ENCODE measurements at regions not wholly inside any gene's neighbourhood (a gene's known extent, or its start where the extent isn't known, plus 50 kb on each side); places are given as distances from the start of the nearest gene placed in this dataset.
"Not testable (repeated sequence)": the region's sequence is repeated elsewhere in the genome, so short reads cannot be mapped to it uniquely, and the experiment has no call there.

GRCh38 chr5:32866138-32866537 lies 155.0 kb downstream of the NPR3 start:
- no peak overlapping the region for H3K27ac ChIP-seq
- intact Hi-C loops (cut with DNase I; ENCODE audit: low total_unique reads) = no loop called here
- no peak for TF ChIP-seq POLR2AphosphoS5 (IDR thresholded peaks at IDR 0.05)
- no peak for TF ChIP-seq CTCF (IDR thresholded peaks at IDR 0.05)
- no peak for TF ChIP-seq POLR2A (IDR thresholded peaks at IDR 0.05)
- no peak for TF ChIP-seq EP300 (IDR thresholded peaks at IDR 0.05)
- 64 to 83% (median 73%) methylated on average over 1 of the region's 1 CpG for WGBS, 5 donors
- H3K4me1 ChIP-seq = no peaks in the 10 kb centered on the region
- no peaks in the 10 kb centered on the region for H3K27me3 ChIP-seq
- no peak overlapping the region for H3K4me3 ChIP-seq
- DNase-seq = no peak
- no peaks in the 10 kb centered on the region for H3K36me3 ChIP-seq
- peaks cover 0 to 11% (median 2%) of the 10 kb centered on the region in 4 donors for H3K9me3 ChIP-seq

GRCh38 chr5:32869216-32869615 lies 158.1 kb downstream of the NPR3 start:
- Histone ChIP-seq H3K4me1 (no peaks in the 10 kb centered on the region), H3K36me3 (no peaks in the 10 kb centered on the region), H3K27me3 (no peaks in the 10 kb centered on the region), H3K9me3 (peaks cover 0 to 31% (median 16%) of the 10 kb centered on the region in 4 donors), H3K27ac (no peak overlapping the region), H3K4me3 (no peak overlapping the region)
- intact Hi-C loops (cut with DNase I; ENCODE audit: low total_unique reads) = no loop called here
- no peak for DNase-seq
- WGBS, 5 donors = 82 to 87% (median 85%) methylated on average over 3 of the region's 3 CpGs
- TF ChIP-seq POLR2A (IDR thresholded peaks at IDR 0.05) (no peak), POLR2AphosphoS5 (IDR thresholded peaks at IDR 0.05) (no peak), EP300 (IDR thresholded peaks at IDR 0.05) (no peak), CTCF (IDR thresholded peaks at IDR 0.05) (no peak)

GRCh38 chr5:32876791-32877190 lies 165.7 kb downstream of the NPR3 start:
- DNase-seq = no peak
- Histone ChIP-seq H3K36me3 (no peaks in the 10 kb centered on the region), H3K4me1 (no peaks in the 10 kb centered on the region), H3K27me3 (no peaks in the 10 kb centered on the region), H3K9me3 (peaks cover 0 to 42% (median 25%) of the 10 kb centered on the region in 4 donors), H3K4me3 (no peak overlapping the region), H3K27ac (no peak overlapping the region)
- intact Hi-C loops (cut with DNase I; ENCODE audit: low total_unique reads) = no loop called here
- TF ChIP-seq EP300 (IDR thresholded peaks at IDR 0.05) = no peak
- WGBS, 5 donors = 11 to 32% (median 22%) methylated on average over 1 of the region's 1 CpG

- H3K36me3 ChIP-seq; intact Hi-C loops (cut with DNase I; ENCODE audit: low total_unique reads); H3K27ac ChIP-seq; H3K4me3 ChIP-seq; H3K4me1 ChIP-seq; DNase-seq; H3K27me3 ChIP-seq: not testable (repeated sequence)
- H3K9me3 ChIP-seq = peaks cover 0 to 49% (median 28%) of the 10 kb centered on the region in 4 donors
- WGBS, 5 donors = 61 to 73% (median 68%) methylated on average over 3 of the region's 3 CpGs
These were observed 168.2 kb downstream of the NPR3 start for GRCh38 chr5:32879364-32879763.

- TF ChIP-seq POLR2A (IDR thresholded peaks at IDR 0.05) (no peak), POLR2AphosphoS5 (IDR thresholded peaks at IDR 0.05) (no peak), CTCF (IDR thresholded peaks at IDR 0.05) (no peak), EP300 (IDR thresholded peaks at IDR 0.05) (no peak)
- Histone ChIP-seq H3K9me3 (peaks cover 0 to 58% (median 28%) of the 10 kb centered on the region in 4 donors), H3K27ac (no peak overlapping the region), H3K27me3 (no peaks in the 10 kb centered on the region), H3K4me1 (no peaks in the 10 kb centered on the region), H3K36me3 (no peaks in the 10 kb centered on the region), H3K4me3 (no peak overlapping the region)
- DNase-seq = no peak
- 57 to 78% (median 58%) methylated on average over 3 of the region's 3 CpGs for WGBS, 5 donors
- intact Hi-C loops (cut with DNase I; ENCODE audit: low total_unique reads) = no loop called here
These were observed 169.7 kb downstream of the NPR3 start for GRCh38 chr5:32880796-32881195.

All from stomach (tissue), 8 donors.